Activated naive CD8-positive, alpha-beta T cell treated with anti-CD3 and anti-CD28 coated beads for 36 hours (primary cell): ENCODE measurements at regions not wholly inside any gene's neighbourhood (a gene's known extent, or its start where the extent isn't known, plus 50 kb on each side); places are given as distances from the start of the nearest gene placed in this dataset.
A peak's percentile ranks its signal among the peaks of the same experiment; 100 is the strongest.

Experiments
- DNase-seq: peaks from one replicate; pipeline ENCODE4 v3.0.0; 2021
- H3K27ac Mint-ChIP-seq: one replicate; pipeline ENCODE4 v1.8.0; 2022; ENCODE audit warnings: mild to moderate bottlenecking, moderate library complexity, mixed read lengths
- H3K27me3 Mint-ChIP-seq: one replicate; pipeline ENCODE4 v1.8.0; 2022; ENCODE audit warnings: mild to moderate bottlenecking, mixed read lengths
- H3K36me3 Mint-ChIP-seq: one replicate; pipeline ENCODE4 v1.8.0; 2021; ENCODE audit warnings: mild to moderate bottlenecking, mixed read lengths
- H3K4me1 Mint-ChIP-seq: one replicate; pipeline ENCODE4 v1.8.0; 2021; ENCODE audit warnings: mixed read lengths
- H3K4me3 Mint-ChIP-seq: one replicate; pipeline ENCODE4 v1.8.0; 2022; ENCODE audit warnings: mild to moderate bottlenecking, moderate library complexity, mixed read lengths
- H3K9me3 Mint-ChIP-seq: one replicate; pipeline ENCODE4 v1.8.0; 2022; ENCODE audit warnings: mixed read lengths

DNA sequence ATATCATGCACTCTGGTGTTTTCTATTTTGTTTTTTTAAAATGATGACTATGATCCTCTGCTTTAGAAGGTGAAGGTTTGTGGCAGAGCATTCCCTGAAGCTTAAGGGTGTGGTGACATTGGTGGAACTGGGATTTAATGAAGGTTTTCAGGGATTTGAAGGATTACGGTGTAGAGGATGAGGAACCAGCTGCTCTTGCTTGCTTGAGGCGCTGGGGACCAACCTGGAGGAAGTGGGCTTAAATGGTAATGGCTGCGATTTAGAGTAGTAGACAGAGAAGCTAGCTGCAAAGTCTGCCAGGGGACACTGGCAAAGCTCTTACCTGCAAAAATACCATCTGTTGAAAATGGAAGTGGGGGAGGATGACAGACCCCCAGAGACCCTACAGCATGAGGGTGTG, 241.8 kb downstream of the CLIC5 start:
- Mint-ChIP-seq H3K4me1 (no peaks in the 10 kb centered on the region), H3K27me3 (peaks cover 8% of the 10 kb centered on the region), H3K36me3 (no peaks in the 10 kb centered on the region), H3K9me3 (peaks cover 2% of the 10 kb centered on the region), H3K4me3 (no peak overlapping the region), H3K27ac (no peak overlapping the region)
- no peak for DNase-seq

GRCh38 chr6:45772886-45773495, 242.7 kb downstream of the CLIC5 start:
- DNase-seq: no peak
- Mint-ChIP-seq H3K4me1 (no peaks in the 10 kb centered on the region), H3K27me3 (peaks cover 8% of the 10 kb centered on the region), H3K27ac (no peak overlapping the region), H3K4me3 (no peak overlapping the region), H3K9me3 (peaks cover 2% of the 10 kb centered on the region), H3K36me3 (no peaks in the 10 kb centered on the region)

DNA sequence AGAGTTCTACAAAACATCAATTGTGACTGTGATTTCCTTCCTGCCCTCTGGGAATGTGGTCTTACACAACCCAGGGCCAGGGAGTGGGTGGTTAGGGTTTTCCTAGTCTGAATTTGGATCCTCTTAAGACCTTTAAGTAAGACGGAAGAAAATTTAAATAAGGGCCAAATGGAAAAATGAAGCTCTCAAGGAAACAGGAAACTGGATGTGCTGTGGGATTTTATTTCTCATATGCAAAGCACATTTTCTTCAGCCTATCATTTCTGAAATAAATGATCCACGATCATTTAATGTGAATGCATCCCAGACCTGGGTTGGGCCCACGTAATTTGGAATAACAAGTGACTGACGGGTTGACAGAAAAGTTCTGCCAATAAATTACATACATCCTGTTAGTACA, 243.6 kb downstream of the CLIC5 start:
- Mint-ChIP-seq H3K27me3 (peaks cover 8% of the 10 kb centered on the region), H3K4me3 (no peak overlapping the region), H3K4me1 (no peaks in the 10 kb centered on the region), H3K27ac (no peak overlapping the region), H3K9me3 (peaks cover 5% of the 10 kb centered on the region), H3K36me3 (no peaks in the 10 kb centered on the region)
- no peak for DNase-seq

- H3K4me1 Mint-ChIP-seq: peaks cover 6% of the 10 kb centered on the region
- peaks cover 29% of the 10 kb centered on the region for H3K27me3 Mint-ChIP-seq
- H3K36me3 Mint-ChIP-seq: peaks cover 7% of the 10 kb centered on the region
These were observed 252.4 kb downstream of the CLIC5 start for GRCh38 chr6:45763281-45763680.

DNA sequence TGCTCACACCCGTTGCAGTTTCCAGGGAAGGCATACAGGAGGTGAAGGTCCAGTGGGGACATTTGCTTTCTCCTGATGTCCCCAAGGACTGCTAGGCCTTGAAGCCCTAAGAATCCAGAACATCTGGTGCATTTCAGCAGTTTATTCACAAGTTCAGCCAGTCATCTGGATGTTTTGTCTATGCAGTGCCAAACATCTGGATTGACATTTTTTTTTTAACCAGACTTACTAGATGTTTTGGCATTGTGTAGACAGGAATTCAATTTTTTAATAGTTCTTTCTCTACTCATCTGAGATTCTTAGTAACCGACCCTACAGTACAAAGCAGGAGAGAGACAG, 256.2 kb downstream of the CLIC5 start:
- H3K9me3 Mint-ChIP-seq: peaks cover 12% of the 10 kb centered on the region
- no peak overlapping the region for H3K4me3 Mint-ChIP-seq
- peaks cover 7% of the 10 kb centered on the region for H3K36me3 Mint-ChIP-seq
- DNase-seq: no peak
- H3K4me1 Mint-ChIP-seq: peaks cover 6% of the 10 kb centered on the region
- no peak overlapping the region for H3K27ac Mint-ChIP-seq
- H3K27me3 Mint-ChIP-seq: peaks cover 38% of the 10 kb centered on the region

More at GRCh38 chr6:45763281-45763680, 252.4 kb downstream of the CLIC5 start:
- Mint-ChIP-seq H3K9me3 (peaks cover 15% of the 10 kb centered on the region), H3K4me3 (no peak overlapping the region), H3K27ac (no peak overlapping the region)
- DNase-seq: no peak

DNA sequence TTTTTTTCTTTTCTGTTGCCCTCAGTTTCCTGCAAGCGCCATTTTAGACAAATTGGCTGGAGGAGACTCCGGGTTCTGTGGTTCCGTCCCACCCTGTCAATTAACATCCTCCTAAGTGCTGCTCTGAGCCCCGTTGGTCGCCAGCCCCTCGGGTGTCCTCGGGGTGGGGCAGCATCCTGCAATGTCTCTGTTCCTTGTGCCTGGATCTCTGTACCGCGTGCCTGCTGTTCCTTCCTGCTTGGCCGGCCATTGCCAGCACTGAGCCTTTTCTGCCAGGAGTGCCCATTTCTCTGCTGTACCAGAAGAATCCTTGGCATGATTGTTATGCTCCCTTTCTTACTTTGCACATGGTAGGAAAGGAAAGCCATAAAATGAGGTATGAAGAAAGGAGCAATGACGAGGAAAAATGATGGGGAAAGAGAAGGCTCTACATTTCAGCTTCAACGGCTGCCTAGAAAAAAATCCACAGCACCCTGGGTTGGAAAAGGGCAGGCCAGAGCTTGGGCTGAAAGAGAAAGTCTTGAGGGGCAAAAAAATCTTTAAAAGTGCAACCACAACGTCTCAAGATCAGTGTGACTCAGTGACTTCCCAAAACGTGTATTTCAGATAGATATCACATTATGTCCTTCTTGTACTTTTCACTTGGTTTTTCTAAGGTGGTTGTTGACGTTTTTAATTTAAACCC, 256.7 kb downstream of the CLIC5 start:
- DNase-seq: no peak
- no peak overlapping the region for H3K27ac Mint-ChIP-seq
- peaks cover 38% of the 10 kb centered on the region for H3K27me3 Mint-ChIP-seq
- H3K4me3 Mint-ChIP-seq: no peak overlapping the region
- peaks cover 9% of the 10 kb centered on the region for H3K9me3 Mint-ChIP-seq
- peaks cover 6% of the 10 kb centered on the region for H3K4me1 Mint-ChIP-seq
- peaks cover 5% of the 10 kb centered on the region for H3K36me3 Mint-ChIP-seq

DNA sequence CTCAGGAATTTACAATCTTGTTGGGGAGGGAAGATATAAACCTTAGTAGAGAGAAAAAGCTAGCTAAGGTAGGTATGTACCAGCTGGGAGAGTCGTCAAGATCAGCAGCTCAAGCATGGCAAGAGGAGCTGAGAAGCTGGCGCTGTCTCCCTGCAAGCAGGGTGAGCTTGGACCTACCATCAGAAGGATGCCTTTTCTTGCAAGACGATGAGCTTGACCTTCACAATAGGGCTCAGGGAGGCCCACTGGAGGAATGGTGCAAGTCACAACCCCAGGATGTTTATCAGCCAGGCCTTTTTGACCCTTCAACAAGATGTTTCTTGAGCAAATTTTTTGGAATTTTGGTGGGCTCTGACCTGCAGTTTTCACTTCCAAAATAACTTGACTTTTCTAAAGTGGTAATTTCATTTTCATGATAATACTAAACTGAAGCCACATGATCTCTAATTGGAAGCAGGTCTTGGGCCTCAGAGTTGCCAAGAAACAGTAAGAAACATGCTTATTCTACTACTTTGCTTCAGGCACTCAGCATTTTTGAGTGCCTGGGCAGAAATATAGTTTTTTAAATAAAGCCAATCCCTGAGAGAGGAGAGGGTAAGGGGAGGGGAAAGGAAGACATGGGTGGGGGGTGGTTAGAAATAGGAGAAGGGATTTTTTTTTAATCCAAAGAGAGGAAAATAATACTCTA, 258.1 kb downstream of the CLIC5 start:
- Mint-ChIP-seq H3K27me3 (peaks cover 38% of the 10 kb centered on the region), H3K9me3 (no peaks in the 10 kb centered on the region), H3K27ac (no peak overlapping the region), H3K4me1 (peaks cover 6% of the 10 kb centered on the region), H3K4me3 (no peak overlapping the region), H3K36me3 (no peaks in the 10 kb centered on the region)
- no peak for DNase-seq

DNA sequence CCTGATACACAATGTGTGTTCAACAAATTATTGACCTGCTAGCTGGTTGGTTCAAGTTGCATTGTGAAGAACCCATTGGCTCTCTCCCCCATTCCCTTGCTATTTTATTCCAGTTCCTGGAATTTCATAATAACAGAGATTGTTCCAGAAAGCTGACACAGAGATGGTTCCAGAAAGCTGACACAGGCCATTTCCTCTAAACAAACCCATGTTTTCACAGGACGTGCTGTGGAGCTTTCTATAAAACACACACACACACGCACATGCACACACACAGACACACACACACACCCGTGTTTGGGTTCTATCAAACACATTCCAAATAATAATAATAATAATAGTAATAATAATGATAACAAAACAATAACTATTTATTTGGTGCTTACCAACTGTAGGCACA, 259.1 kb downstream of the CLIC5 start:
- Mint-ChIP-seq H3K27me3 (peaks cover 32% of the 10 kb centered on the region), H3K9me3 (no peaks in the 10 kb centered on the region), H3K4me3 (no peak overlapping the region), H3K4me1 (peaks cover 6% of the 10 kb centered on the region), H3K27ac (no peak overlapping the region), H3K36me3 (no peaks in the 10 kb centered on the region)
- no peak for DNase-seq

DNA sequence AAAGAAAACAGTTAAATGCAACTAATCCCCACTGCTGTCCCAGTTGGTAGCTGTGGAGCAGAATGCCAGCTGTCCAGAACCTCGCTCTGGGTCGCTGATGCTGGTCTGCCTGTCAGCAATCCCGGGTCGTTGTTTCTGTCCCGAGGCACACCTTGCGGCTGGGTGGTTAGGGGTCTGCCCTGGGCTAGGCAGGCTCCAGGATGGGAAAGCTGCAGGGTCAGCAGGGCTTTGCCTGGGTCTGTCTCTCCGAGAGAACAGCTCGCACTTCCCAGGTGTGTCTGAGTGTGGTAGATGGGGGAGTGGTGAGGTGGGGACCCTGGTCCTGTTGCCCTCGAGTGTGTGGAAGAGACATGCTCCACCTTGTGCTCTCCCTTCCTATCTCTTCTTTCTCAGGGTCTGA, 261.2 kb downstream of the CLIC5 start:
- H3K4me1 Mint-ChIP-seq: peaks cover 6% of the 10 kb centered on the region
- no peak overlapping the region for H3K4me3 Mint-ChIP-seq
- no peak overlapping the region for H3K27ac Mint-ChIP-seq
- DNase-seq: no peak
- no peaks in the 10 kb centered on the region for H3K36me3 Mint-ChIP-seq
- peaks cover 22% of the 10 kb centered on the region for H3K27me3 Mint-ChIP-seq
- no peaks in the 10 kb centered on the region for H3K9me3 Mint-ChIP-seq

DNA sequence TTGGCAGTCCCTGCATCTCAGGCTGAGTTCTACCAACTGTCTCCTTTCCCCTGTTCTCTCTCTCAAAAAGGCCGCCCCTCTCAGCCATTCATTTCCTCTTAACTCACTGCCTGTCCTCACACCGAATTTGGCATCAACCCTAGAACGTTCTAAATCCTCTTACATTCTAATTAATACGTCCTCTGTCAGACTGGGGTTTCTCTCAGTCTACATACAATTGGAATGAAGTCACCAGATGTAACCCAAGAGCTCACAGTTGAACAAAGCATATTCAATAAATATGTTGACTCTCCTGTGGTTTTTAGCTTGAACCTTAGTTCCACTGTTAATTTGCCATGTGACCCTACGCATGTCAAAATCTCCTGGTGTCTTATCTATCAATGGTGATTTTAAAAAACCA, 269.6 kb downstream of the CLIC5 start:
- Mint-ChIP-seq H3K27ac (no peak overlapping the region), H3K9me3 (peaks cover 6% of the 10 kb centered on the region), H3K27me3 (no peaks in the 10 kb centered on the region), H3K4me1 (peaks cover 13% of the 10 kb centered on the region), H3K4me3 (no peak overlapping the region), H3K36me3 (peaks cover 2% of the 10 kb centered on the region)
- DNase-seq: no peak

DNA sequence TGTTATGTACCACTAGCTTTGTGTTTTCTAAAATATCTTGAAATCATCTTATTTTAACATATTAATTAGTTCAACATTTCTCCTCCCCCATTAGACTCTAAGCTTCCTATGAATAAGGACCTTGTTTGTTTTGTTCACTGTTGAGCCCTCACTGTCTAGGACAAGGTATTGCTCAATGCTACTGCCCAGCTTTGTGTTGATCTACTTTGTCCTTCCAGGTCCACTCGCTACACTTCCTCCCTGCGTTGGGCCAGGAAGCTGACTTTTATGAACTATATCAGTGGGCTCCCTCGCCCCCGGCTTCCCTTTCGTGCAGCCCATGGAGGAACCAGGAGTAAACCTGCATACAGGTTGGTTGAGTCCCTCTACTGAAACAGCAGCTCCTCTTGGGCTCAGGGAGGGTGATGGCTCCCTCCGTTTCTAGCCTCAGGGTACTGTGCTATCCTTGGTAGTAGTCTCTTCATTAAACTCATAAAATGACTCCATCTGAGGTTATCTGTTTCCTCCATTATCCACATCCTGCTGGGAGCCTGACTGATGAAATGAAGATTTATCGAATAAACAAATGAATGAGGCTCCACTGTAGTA, 272.5 kb downstream of the CLIC5 start:
- H3K27ac Mint-ChIP-seq: no peak overlapping the region
- H3K9me3 Mint-ChIP-seq: peaks cover 5% of the 10 kb centered on the region
- no peak overlapping the region for H3K4me3 Mint-ChIP-seq
- H3K36me3 Mint-ChIP-seq: peaks cover 2% of the 10 kb centered on the region
- no peaks in the 10 kb centered on the region for H3K27me3 Mint-ChIP-seq
- no peak for DNase-seq
- peaks cover 24% of the 10 kb centered on the region for H3K4me1 Mint-ChIP-seq

- Mint-ChIP-seq H3K27ac (no peak overlapping the region), H3K27me3 (no peaks in the 10 kb centered on the region), H3K4me3 (no peak overlapping the region), H3K9me3 (peaks cover 4% of the 10 kb centered on the region), H3K36me3 (no peaks in the 10 kb centered on the region), H3K4me1 (peaks cover 29% of the 10 kb centered on the region)
- no peak for DNase-seq
These were observed 273.1 kb downstream of the CLIC5 start for GRCh38 chr6:45742591-45742990.

- peak; percentile 16 for DNase-seq
- peaks cover 39% of the 10 kb centered on the region for H3K4me1 Mint-ChIP-seq
- H3K36me3 Mint-ChIP-seq: no peaks in the 10 kb centered on the region
- peaks cover 4% of the 10 kb centered on the region for H3K27me3 Mint-ChIP-seq
- peaks cover 2% of the 10 kb centered on the region for H3K9me3 Mint-ChIP-seq
- H3K27ac Mint-ChIP-seq: peak overlapping the region; percentile 60
- H3K4me3 Mint-ChIP-seq: no peak overlapping the region
These were observed 274.1 kb downstream of the CLIC5 start for GRCh38 chr6:45741437-45742171.

GRCh38 chr6:45739058-45739457, 276.6 kb downstream of the CLIC5 start:
- Mint-ChIP-seq H3K27me3 (peaks cover 26% of the 10 kb centered on the region), H3K4me3 (no peak overlapping the region), H3K36me3 (no peaks in the 10 kb centered on the region), H3K4me1 (peaks cover 49% of the 10 kb centered on the region), H3K9me3 (peaks cover 2% of the 10 kb centered on the region), H3K27ac (no peak overlapping the region)
- no peak for DNase-seq

DNA sequence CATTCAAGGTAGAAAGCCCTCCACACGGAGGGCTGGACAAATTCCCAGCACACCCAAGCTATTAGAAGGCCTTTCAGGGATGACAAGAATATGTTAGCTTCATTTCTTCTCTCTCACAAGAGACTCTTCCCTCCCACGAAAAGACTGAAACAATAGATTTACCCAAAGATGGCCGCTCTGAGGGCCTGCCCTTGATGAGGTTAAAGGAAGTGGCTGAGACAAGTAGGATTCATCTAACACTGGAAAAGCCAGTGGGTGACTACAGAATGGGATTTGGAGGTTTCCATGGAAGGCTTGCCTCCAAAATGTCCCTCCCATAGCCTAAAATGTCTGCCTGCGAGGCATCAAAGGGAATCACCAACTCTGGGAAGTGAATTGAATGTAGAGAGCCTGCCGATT, 277.6 kb downstream of the CLIC5 start:
- peak overlapping the region; percentile 80 for H3K27ac Mint-ChIP-seq
- peaks cover 2% of the 10 kb centered on the region for H3K9me3 Mint-ChIP-seq
- no peaks in the 10 kb centered on the region for H3K36me3 Mint-ChIP-seq
- no peak for DNase-seq
- H3K4me1 Mint-ChIP-seq: peaks cover 51% of the 10 kb centered on the region
- H3K4me3 Mint-ChIP-seq: no peak overlapping the region
- peaks cover 31% of the 10 kb centered on the region for H3K27me3 Mint-ChIP-seq
